ENCODE measurements at regions not wholly inside any gene's neighbourhood (a gene's known extent, or its start where the extent isn't known, plus 50 kb on each side); places are given as distances from the start of the nearest gene placed in this dataset.

DNA sequence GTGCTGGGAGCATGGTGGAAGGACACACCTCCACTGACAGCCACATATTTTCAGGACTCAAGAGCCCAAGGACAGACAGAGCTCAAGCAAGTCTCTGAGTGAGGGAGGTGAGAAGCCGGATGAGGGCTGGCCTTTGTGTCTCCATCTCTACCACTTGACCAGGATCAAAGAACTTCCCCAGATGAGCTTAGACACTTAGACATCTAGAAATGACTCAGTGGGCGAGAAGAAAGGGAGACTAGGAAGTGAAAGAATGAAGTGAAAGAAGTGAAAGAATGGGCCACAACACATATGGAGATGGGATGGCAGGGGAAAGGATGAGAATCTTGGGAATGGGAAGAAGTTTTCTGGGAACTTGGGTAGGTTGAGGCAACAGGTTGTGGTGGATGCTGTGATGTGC lies 274.9 kb upstream of the CCL2 start:
- Histone ChIP-seq H3K27ac (no peak overlapping the region), H3K4me3 (no peak overlapping the region), H3K27me3 (no peaks in the 10 kb centered on the region), H3K4me1 (no peaks in the 10 kb centered on the region), H3K36me3 (no peaks in the 10 kb centered on the region), H3K9me3 (no peaks in the 10 kb centered on the region)
- no peak for DNase-seq
- intact Hi-C loops (cut with DNase I) = no loop called here
- TF ChIP-seq, protein P1, sequence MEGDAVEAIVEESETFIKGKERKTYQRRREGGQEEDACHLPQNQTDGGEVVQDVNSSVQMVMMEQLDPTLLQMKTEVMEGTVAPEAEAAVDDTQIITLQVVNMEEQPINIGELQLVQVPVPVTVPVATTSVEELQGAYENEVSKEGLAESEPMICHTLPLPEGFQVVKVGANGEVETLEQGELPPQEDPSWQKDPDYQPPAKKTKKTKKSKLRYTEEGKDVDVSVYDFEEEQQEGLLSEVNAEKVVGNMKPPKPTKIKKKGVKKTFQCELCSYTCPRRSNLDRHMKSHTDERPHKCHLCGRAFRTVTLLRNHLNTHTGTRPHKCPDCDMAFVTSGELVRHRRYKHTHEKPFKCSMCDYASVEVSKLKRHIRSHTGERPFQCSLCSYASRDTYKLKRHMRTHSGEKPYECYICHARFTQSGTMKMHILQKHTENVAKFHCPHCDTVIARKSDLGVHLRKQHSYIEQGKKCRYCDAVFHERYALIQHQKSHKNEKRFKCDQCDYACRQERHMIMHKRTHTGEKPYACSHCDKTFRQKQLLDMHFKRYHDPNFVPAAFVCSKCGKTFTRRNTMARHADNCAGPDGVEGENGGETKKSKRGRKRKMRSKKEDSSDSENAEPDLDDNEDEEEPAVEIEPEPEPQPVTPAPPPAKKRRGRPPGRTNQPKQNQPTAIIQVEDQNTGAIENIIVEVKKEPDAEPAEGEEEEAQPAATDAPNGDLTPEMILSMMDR (IDR thresholded peaks at IDR 0.05) = no peak
- ATAC-seq = no peak

DNA sequence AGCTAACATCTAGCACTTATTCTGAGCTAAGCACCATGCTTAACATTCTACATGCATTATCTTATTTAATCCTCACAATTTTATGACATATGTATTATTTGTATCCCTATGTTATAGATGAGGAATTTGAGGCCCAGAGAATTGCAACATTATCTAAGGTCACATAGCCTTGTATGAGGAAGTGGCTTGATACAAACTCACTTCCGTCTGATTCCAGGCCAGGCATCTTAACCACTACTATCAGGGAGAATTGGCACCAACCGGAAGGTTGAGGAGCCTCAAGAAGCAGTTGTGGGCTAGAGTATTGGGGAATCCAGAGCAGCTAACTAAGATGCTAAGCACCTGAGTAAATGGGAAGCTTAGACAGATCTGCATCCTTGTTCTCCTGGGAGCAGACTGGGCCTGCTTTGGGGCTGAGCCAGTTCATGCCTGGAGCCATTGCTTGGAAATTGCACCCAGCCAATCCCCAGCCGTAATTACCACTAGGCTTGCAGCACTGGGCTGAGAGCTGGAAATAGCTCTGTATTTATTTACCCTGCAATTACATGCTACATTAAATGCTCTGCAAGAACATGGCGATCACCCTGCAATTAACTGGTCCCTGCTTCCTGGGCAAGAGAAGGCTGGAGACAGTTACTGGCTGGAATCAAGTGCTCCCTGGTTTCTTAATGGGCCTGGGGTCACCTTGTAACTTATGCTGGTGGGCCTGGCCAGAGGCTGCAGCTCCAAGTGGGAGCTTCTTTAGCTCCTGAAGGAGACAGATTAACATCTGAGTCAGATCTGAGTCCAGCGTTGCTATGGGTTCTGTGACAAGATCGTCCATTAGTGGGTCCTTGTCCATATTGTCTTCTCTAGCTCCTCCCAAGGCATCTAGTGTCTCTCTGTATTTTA lies 273.1 kb upstream of the CCL2 start:
- no peak for DNase-seq
- TF ChIP-seq, protein P1 (IDR thresholded peaks at IDR 0.05) = no peak
- no peak for ATAC-seq

DNA sequence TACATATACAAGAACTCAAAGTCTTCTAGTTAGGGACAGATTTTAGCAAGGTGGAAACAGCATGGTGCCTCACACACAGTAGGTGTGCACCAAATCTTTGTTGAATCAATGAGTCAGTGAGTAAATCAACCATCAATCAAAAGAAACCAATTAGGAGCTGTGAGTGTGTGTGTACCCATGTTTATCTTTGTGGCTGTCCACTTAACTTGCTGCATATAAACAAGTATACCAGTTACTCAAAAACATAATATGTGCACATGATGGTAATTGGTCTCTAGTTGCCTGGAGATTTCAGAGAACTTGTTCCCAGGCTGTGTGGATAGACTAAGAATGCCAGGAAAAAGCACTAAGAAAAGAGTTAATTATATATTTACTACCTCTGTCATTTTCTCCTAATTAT lies 272.2 kb upstream of the CCL2 start:
- intact Hi-C loops (cut with DNase I) = no loop called here
- Histone ChIP-seq H3K4me3 (no peak overlapping the region), H3K27ac (no peak overlapping the region), H3K36me3 (no peaks in the 10 kb centered on the region), H3K9me3 (no peaks in the 10 kb centered on the region), H3K4me1 (no peaks in the 10 kb centered on the region), H3K27me3 (no peaks in the 10 kb centered on the region)
- TF ChIP-seq, protein P1 (IDR thresholded peaks at IDR 0.05) = no peak
- DNase-seq = no peak
- ATAC-seq = no peak

More for the DNA sequence above, 273.1 kb upstream of the CCL2 start:
- intact Hi-C loops (cut with DNase I) = no loop called here
- Histone ChIP-seq H3K4me3 (no peak overlapping the region), H3K4me1 (no peaks in the 10 kb centered on the region), H3K27me3 (no peaks in the 10 kb centered on the region), H3K36me3 (no peaks in the 10 kb centered on the region), H3K9me3 (no peaks in the 10 kb centered on the region), H3K27ac (no peak overlapping the region)

DNA sequence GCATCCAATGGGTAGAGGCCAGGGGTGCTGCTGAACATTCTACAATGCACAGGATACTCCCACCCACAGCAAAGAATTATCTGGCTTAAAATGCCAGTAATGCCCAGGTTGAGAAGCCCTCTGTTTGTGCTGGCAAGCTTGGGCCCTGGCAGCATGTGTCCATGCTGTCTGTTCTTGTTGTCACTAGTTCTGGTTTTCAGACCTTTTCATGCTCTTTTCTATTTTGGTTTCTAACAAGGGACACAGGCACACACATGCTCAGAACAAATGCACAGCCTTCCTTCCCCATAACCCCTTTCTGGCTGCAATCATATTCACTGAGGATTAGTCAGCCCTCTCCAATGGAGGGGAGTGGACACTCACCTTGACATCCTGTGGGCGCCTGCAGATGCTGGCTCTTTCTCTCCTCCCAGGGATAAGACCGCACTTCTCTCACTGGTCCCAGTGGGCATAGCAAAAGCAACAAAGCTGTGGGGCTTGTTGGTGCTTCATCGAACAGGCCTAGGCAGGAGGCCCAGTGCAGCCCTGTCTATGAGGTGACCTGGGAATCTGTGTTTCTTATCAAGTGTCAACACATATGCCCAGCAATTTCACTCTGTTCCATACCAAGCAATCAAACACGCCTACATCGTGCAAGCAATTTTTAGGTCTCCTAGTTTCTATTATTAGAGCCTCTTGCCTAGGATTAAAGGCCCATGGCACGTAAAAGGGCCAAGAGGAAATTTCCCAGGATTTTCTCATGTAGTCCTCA lies 271.1 kb upstream of the CCL2 start:
- H3K9me3 ChIP-seq = no peaks in the 10 kb centered on the region
- TF ChIP-seq, protein P1 (IDR thresholded peaks at IDR 0.05) = no peak
- intact Hi-C loops (cut with DNase I) = no loop called here
- no peak overlapping the region for H3K4me3 ChIP-seq
- H3K4me1 ChIP-seq = no peaks in the 10 kb centered on the region
- H3K27ac ChIP-seq = no peak overlapping the region
- no peaks in the 10 kb centered on the region for H3K27me3 ChIP-seq
- H3K36me3 ChIP-seq = no peaks in the 10 kb centered on the region
- ATAC-seq (no peak), DNase-seq (no peak)

- Histone ChIP-seq H3K27me3 (no peaks in the 10 kb centered on the region), H3K4me1 (no peaks in the 10 kb centered on the region), H3K9me3 (no peaks in the 10 kb centered on the region), H3K36me3 (no peaks in the 10 kb centered on the region), H3K27ac (no peak overlapping the region), H3K4me3 (no peak overlapping the region)
- TF ChIP-seq, protein P1 (IDR thresholded peaks at IDR 0.05) = no peak
- intact Hi-C loops (cut with DNase I) = no loop called here
- no peak for DNase-seq
- ATAC-seq = no peak
Measured at GRCh38 chr17:33986088-33986487, 269.0 kb upstream of the CCL2 start.

Data from left lung (tissue), 4 donors.